Superior temporal gyrus (tissue), 1 donor: ENCODE measurements at regions not wholly inside any gene's neighbourhood (a gene's known extent, or its start where the extent isn't known, plus 50 kb on each side); places are given as distances from the start of the nearest gene placed in this dataset.
"Not testable (repeated sequence)": the region's sequence is repeated elsewhere in the genome, so short reads cannot be mapped to it uniquely, and the experiment has no call there.

Experiments
- DNase-seq: peaks from one replicate; pipeline ENCODE4 v3.0.0-alpha.2; 2016; ENCODE audit errors: extremely low spot score

GRCh38 chr5:9858043-9858442 is 227.9 kb upstream of the TAS2R1 start:
- DNase-seq, result no peak

GRCh38 chr5:9853309-9853708 is 223.2 kb upstream of the TAS2R1 start:
- DNase-seq, result no peak

- peak; percentile 49 for DNase-seq
These were observed 222.5 kb upstream of the TAS2R1 start for GRCh38 chr5:9852671-9853070.

GRCh38 chr5:9851458-9851857 is 221.3 kb upstream of the TAS2R1 start:
- DNase-seq, result peak; percentile 65

- no peak for DNase-seq
These were observed 220.3 kb upstream of the TAS2R1 start for GRCh38 chr5:9850456-9850855.

GRCh38 chr5:9847631-9848030 is 217.5 kb upstream of the TAS2R1 start:
- no peak for DNase-seq

GRCh38 chr5:9845185-9845584 is 215.0 kb upstream of the TAS2R1 start:
- no peak for DNase-seq

- no peak for DNase-seq
These were observed 211.5 kb upstream of the TAS2R1 start for GRCh38 chr5:9841516-9842170.

- DNase-seq, result peak; percentile 59
These were observed 208.8 kb upstream of the TAS2R1 start for GRCh38 chr5:9838916-9839315.

GRCh38 chr5:9834871-9835770 is 205.0 kb upstream of the TAS2R1 start:
- DNase-seq, result no peak

- DNase-seq, result no peak
These were observed 203.7 kb upstream of the TAS2R1 start for GRCh38 chr5:9833871-9834270.

- no peak for DNase-seq
These were observed 202.8 kb upstream of the TAS2R1 start for GRCh38 chr5:9832921-9833320.

- no peak for DNase-seq
These were observed 201.7 kb upstream of the TAS2R1 start for GRCh38 chr5:9831823-9832222.

- DNase-seq, result no peak
These were observed 200.0 kb upstream of the TAS2R1 start for GRCh38 chr5:9830184-9830583.

- DNase-seq, result no peak
These were observed 199.5 kb upstream of the TAS2R1 start for GRCh38 chr5:9829621-9830020.

GRCh38 chr5:9820691-9821449 is 190.7 kb upstream of the TAS2R1 start:
- DNase-seq, result no peak

GRCh38 chr5:9818340-9818845 is 188.2 kb upstream of the TAS2R1 start:
- no peak for DNase-seq

GRCh38 chr5:9817819-9818218 is 187.7 kb upstream of the TAS2R1 start:
- no peak for DNase-seq

GRCh38 chr5:9815051-9815450 is 184.9 kb upstream of the TAS2R1 start:
- DNase-seq, result no peak

GRCh38 chr5:9813305-9813704 is 183.2 kb upstream of the TAS2R1 start:
- no peak for DNase-seq

- DNase-seq, result not testable (repeated sequence)
These were observed 177.2 kb upstream of the TAS2R1 start for GRCh38 chr5:9807366-9807765.

- no peak for DNase-seq
These were observed 171.8 kb upstream of the TAS2R1 start for GRCh38 chr5:9801908-9802307.
